ENCODE measurements at regions not wholly inside any gene's neighbourhood (a gene's known extent, or its start where the extent isn't known, plus 50 kb on each side); places are given as distances from the start of the nearest gene placed in this dataset.

DNA sequence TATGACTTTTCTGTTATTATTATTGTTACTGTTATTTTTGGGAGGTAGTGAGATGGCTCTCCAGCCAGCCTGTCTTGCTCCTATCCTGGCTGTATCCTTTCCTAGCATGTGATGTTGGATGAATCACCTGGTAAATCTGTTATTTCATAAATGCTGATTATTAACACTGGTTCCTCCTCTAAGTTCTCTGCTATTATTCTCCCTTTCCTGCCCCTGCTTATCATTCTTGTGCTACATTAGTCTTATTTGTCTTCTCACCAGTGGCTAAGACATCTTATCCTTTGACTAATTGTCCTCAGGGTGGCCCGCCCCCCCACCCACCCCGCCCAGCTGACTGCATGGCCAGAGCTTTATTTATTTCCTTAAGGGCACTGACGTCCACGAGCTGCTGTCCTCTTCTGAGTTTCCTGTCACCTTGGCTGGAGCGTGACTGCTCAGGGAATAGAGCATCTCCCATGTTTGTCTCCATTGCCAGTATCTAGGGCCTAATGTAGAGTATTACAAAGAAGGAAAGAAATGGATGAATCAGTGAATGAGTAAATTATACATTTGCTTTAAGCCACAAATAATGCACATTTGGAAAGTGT, 110.1 kb upstream of the KLF6 start:
- TF ChIP-seq EP300 (IDR thresholded peaks at IDR 0.05) (no peak), POLR2AphosphoS5 (IDR thresholded peaks at IDR 0.05) (no peak), POLR2A (IDR thresholded peaks at IDR 0.05) (no peak)
- TF ChIP-seq, protein P1, sequence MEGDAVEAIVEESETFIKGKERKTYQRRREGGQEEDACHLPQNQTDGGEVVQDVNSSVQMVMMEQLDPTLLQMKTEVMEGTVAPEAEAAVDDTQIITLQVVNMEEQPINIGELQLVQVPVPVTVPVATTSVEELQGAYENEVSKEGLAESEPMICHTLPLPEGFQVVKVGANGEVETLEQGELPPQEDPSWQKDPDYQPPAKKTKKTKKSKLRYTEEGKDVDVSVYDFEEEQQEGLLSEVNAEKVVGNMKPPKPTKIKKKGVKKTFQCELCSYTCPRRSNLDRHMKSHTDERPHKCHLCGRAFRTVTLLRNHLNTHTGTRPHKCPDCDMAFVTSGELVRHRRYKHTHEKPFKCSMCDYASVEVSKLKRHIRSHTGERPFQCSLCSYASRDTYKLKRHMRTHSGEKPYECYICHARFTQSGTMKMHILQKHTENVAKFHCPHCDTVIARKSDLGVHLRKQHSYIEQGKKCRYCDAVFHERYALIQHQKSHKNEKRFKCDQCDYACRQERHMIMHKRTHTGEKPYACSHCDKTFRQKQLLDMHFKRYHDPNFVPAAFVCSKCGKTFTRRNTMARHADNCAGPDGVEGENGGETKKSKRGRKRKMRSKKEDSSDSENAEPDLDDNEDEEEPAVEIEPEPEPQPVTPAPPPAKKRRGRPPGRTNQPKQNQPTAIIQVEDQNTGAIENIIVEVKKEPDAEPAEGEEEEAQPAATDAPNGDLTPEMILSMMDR (IDR thresholded peaks at IDR 0.05), result no peak
